Skeletal muscle tissue (tissue), 3 donors: ENCODE measurements at regions not wholly inside any gene's neighbourhood (a gene's known extent, or its start where the extent isn't known, plus 50 kb on each side); places are given as distances from the start of the nearest gene placed in this dataset.

Source experiments
- H3K27ac ChIP-seq: one replicate; pipeline ENCODE4 v1.7.0; 2013; ENCODE audit warnings: mild to moderate bottlenecking, low read depth, low read length, inconsistent platforms
- H3K27me3 ChIP-seq, 3 donors: one replicate each; pipeline ENCODE4 v1.7.0; 2013; ENCODE audit warnings: low read length in 3 of 3; ENCODE audit not compliant: control insufficient read depth in 3 of 3, insufficient read depth in 3 of 3
- H3K36me3 ChIP-seq, 3 donors: one replicate each; pipeline ENCODE4 v1.7.0; 2013; ENCODE audit warnings: low read length in 3 of 3; ENCODE audit not compliant: control insufficient read depth in 3 of 3, insufficient read depth in 3 of 3
- H3K4me1 ChIP-seq, 3 donors: one replicate each; pipeline ENCODE4 v1.7.0; 2013; ENCODE audit warnings: low read length in 3 of 3, mild to moderate bottlenecking in 3 of 3; ENCODE audit not compliant: control insufficient read depth in 3 of 3, insufficient read depth in 3 of 3
- H3K4me3 ChIP-seq, 3 donors: one replicate each; pipeline ENCODE4 v1.7.0; 2013; ENCODE audit warnings: low read length in 3 of 3
- H3K9ac ChIP-seq, 3 donors: one replicate each; pipeline ENCODE4 v1.7.0; 2013; ENCODE audit warnings: low read length in 3 of 3, mild to moderate bottlenecking in 3 of 3, moderate library complexity in 2 of 3, low read depth in 1 of 3
- H3K9me3 ChIP-seq, 3 donors: one replicate each; pipeline ENCODE4 v1.7.0; 2013; ENCODE audit warnings: low read length in 3 of 3; ENCODE audit not compliant: control insufficient read depth in 3 of 3
- donor health status: Osteomylitis.

GRCh38 chr9:78666818-78667414 is 370.0 kb downstream of the PSAT1 start:
- no peaks in the 10 kb centered on the region for H3K4me1 ChIP-seq
- H3K9ac ChIP-seq = no peak overlapping the region
- no peak overlapping the region for H3K27ac ChIP-seq
- H3K27me3 ChIP-seq = no peaks in the 10 kb centered on the region
- no peak overlapping the region for H3K4me3 ChIP-seq
- H3K36me3 ChIP-seq = no peaks in the 10 kb centered on the region
- H3K9me3 ChIP-seq = no peaks in the 10 kb centered on the region

- Histone ChIP-seq H3K36me3 (no peaks in the 10 kb centered on the region), H3K4me1 (no peaks in the 10 kb centered on the region), H3K9me3 (no peaks in the 10 kb centered on the region), H3K27ac (no peak overlapping the region), H3K9ac (no peak overlapping the region), H3K4me3 (no peak overlapping the region), H3K27me3 (no peaks in the 10 kb centered on the region)
These were observed 371.4 kb downstream of the PSAT1 start for GRCh38 chr9:78668148-78668832.

GRCh38 chr9:78669591-78669990 is 372.7 kb downstream of the PSAT1 start:
- Histone ChIP-seq H3K27me3 (no peaks in the 10 kb centered on the region), H3K9me3 (no peaks in the 10 kb centered on the region), H3K9ac (no peak overlapping the region), H3K27ac (no peak overlapping the region), H3K36me3 (no peaks in the 10 kb centered on the region), H3K4me3 (no peak overlapping the region), H3K4me1 (no peaks in the 10 kb centered on the region)

GRCh38 chr9:78671785-78672184 is 374.9 kb downstream of the PSAT1 start:
- H3K4me1 ChIP-seq = no peaks in the 10 kb centered on the region
- no peak overlapping the region for H3K27ac ChIP-seq
- H3K4me3 ChIP-seq = no peak overlapping the region
- no peaks in the 10 kb centered on the region for H3K9me3 ChIP-seq
- H3K36me3 ChIP-seq = no peaks in the 10 kb centered on the region
- H3K27me3 ChIP-seq = no peaks in the 10 kb centered on the region
- no peak overlapping the region for H3K9ac ChIP-seq

- no peaks in the 10 kb centered on the region for H3K4me1 ChIP-seq
- H3K9me3 ChIP-seq = no peaks in the 10 kb centered on the region
- H3K9ac ChIP-seq = no peak overlapping the region
- H3K4me3 ChIP-seq = no peak overlapping the region
- H3K27me3 ChIP-seq = no peaks in the 10 kb centered on the region
- H3K27ac ChIP-seq = no peak overlapping the region
- no peaks in the 10 kb centered on the region for H3K36me3 ChIP-seq
These were observed 377.9 kb downstream of the PSAT1 start for GRCh38 chr9:78674874-78675273.

GRCh38 chr9:78676009-78676408 is 379.1 kb downstream of the PSAT1 start:
- Histone ChIP-seq H3K36me3 (no peaks in the 10 kb centered on the region), H3K27ac (no peak overlapping the region), H3K9me3 (no peaks in the 10 kb centered on the region), H3K4me1 (no peaks in the 10 kb centered on the region), H3K27me3 (no peaks in the 10 kb centered on the region), H3K4me3 (no peak overlapping the region), H3K9ac (no peak overlapping the region)

GRCh38 chr9:78676623-78677022 is 379.7 kb downstream of the PSAT1 start:
- H3K9me3 ChIP-seq = no peaks in the 10 kb centered on the region
- H3K36me3 ChIP-seq = no peaks in the 10 kb centered on the region
- H3K27ac ChIP-seq = no peak overlapping the region
- H3K4me3 ChIP-seq = no peak overlapping the region
- no peak overlapping the region for H3K9ac ChIP-seq
- no peaks in the 10 kb centered on the region for H3K27me3 ChIP-seq
- no peaks in the 10 kb centered on the region for H3K4me1 ChIP-seq

- Histone ChIP-seq H3K9ac (no peak overlapping the region), H3K27me3 (no peaks in the 10 kb centered on the region), H3K27ac (no peak overlapping the region), H3K4me1 (no peaks in the 10 kb centered on the region), H3K36me3 (no peaks in the 10 kb centered on the region), H3K9me3 (no peaks in the 10 kb centered on the region), H3K4me3 (no peak overlapping the region)
These were observed 380.4 kb downstream of the PSAT1 start for GRCh38 chr9:78677326-78677725.

GRCh38 chr9:78678877-78679276 is 382.0 kb downstream of the PSAT1 start:
- H3K36me3 ChIP-seq = no peaks in the 10 kb centered on the region
- H3K9ac ChIP-seq = no peak overlapping the region
- no peaks in the 10 kb centered on the region for H3K27me3 ChIP-seq

GRCh38 chr9:78680196-78680595 is 383.3 kb downstream of the PSAT1 start:
- H3K4me3 ChIP-seq = no peak overlapping the region
- H3K9ac ChIP-seq = no peak overlapping the region
- H3K4me1 ChIP-seq = no peaks in the 10 kb centered on the region
- no peaks in the 10 kb centered on the region for H3K36me3 ChIP-seq
- no peaks in the 10 kb centered on the region for H3K27me3 ChIP-seq
- H3K27ac ChIP-seq = no peak overlapping the region
- no peaks in the 10 kb centered on the region for H3K9me3 ChIP-seq

More at GRCh38 chr9:78678877-78679276, 382.0 kb downstream of the PSAT1 start:
- H3K9me3 ChIP-seq = no peaks in the 10 kb centered on the region
- no peak overlapping the region for H3K27ac ChIP-seq
- no peaks in the 10 kb centered on the region for H3K4me1 ChIP-seq
- H3K4me3 ChIP-seq = no peak overlapping the region
